ENCODE measurements at regions not wholly inside any gene's neighbourhood (a gene's known extent, or its start where the extent isn't known, plus 50 kb on each side); places are given as distances from the start of the nearest gene placed in this dataset.
A peak's percentile ranks its signal among the peaks of the same experiment; 100 is the strongest.

GRCh38 chrX:144601010-144601409, 646.3 kb upstream of the SPANXN1 start:
- peaks cover 6% of the 10 kb centered on the region for H3K9me3 Mint-ChIP-seq (ENCODE audit: unreplicated experiment)
- no peaks in the 10 kb centered on the region for H3K27me3 Mint-ChIP-seq (ENCODE audit: low read depth, unreplicated experiment)

GRCh38 chrX:144612076-144612475, 635.2 kb upstream of the SPANXN1 start:
- H3K4me3 Mint-ChIP-seq (ENCODE audit: unreplicated experiment) = no peak overlapping the region
- Histone ChIP-seq H3K79me2 (ENCODE audit: insufficient read depth, low read length) (no peaks in the 10 kb centered on the region), H4K20me1 (ENCODE audit: insufficient read depth, low read length) (no peaks in the 10 kb centered on the region), H3K27ac (ENCODE audit: low read depth, low read length) (no peak overlapping the region), H3K4me3 (ENCODE audit: insufficient read depth, low read depth, low read length) (no peak overlapping the region), H3K9me3 (ENCODE audit: insufficient read depth, low read depth, low read length) (no peaks in the 10 kb centered on the region), H3K4me1 (ENCODE audit: insufficient read depth, low read length) (no peaks in the 10 kb centered on the region), H3K36me3 (ENCODE audit: insufficient read depth, low read length) (no peaks in the 10 kb centered on the region), H3K9ac (ENCODE audit: low read length) (no peak overlapping the region), H3K27me3 (ENCODE audit: insufficient read depth, low read length) (no peaks in the 10 kb centered on the region), H3K4me2 (ENCODE audit: low read length) (no peak overlapping the region), H2AFZ (ENCODE audit: low read depth, low read length) (no peak overlapping the region)
- no peaks in the 10 kb centered on the region for H3K4me1 Mint-ChIP-seq (ENCODE audit: low read depth, unreplicated experiment)
- TF ChIP-seq, protein P1, sequence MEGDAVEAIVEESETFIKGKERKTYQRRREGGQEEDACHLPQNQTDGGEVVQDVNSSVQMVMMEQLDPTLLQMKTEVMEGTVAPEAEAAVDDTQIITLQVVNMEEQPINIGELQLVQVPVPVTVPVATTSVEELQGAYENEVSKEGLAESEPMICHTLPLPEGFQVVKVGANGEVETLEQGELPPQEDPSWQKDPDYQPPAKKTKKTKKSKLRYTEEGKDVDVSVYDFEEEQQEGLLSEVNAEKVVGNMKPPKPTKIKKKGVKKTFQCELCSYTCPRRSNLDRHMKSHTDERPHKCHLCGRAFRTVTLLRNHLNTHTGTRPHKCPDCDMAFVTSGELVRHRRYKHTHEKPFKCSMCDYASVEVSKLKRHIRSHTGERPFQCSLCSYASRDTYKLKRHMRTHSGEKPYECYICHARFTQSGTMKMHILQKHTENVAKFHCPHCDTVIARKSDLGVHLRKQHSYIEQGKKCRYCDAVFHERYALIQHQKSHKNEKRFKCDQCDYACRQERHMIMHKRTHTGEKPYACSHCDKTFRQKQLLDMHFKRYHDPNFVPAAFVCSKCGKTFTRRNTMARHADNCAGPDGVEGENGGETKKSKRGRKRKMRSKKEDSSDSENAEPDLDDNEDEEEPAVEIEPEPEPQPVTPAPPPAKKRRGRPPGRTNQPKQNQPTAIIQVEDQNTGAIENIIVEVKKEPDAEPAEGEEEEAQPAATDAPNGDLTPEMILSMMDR (IDR thresholded peaks at IDR 0.05; ENCODE audit: insufficient read depth, low read depth, low read length) = no peak
- no peak for TF ChIP-seq EZH2 (IDR thresholded peaks at IDR 0.05; ENCODE audit: insufficient read depth, low read length)
- DNase-seq (ENCODE audit: low read depth) = no peak
- no peak for FAIRE-seq
- H3K36me3 Mint-ChIP-seq (ENCODE audit: low read depth, unreplicated experiment) = no peaks in the 10 kb centered on the region
- H3K27ac Mint-ChIP-seq (ENCODE audit: unreplicated experiment) = no peak overlapping the region
- H3K27me3 Mint-ChIP-seq (ENCODE audit: low read depth, unreplicated experiment) = no peaks in the 10 kb centered on the region
- H3K9me3 Mint-ChIP-seq (ENCODE audit: unreplicated experiment) = no peaks in the 10 kb centered on the region

More at GRCh38 chrX:144601010-144601409, 646.3 kb upstream of the SPANXN1 start:
- Mint-ChIP-seq H3K4me3 (ENCODE audit: unreplicated experiment) (no peak overlapping the region), H3K27ac (ENCODE audit: unreplicated experiment) (no peak overlapping the region), H3K4me1 (ENCODE audit: low read depth, unreplicated experiment) (no peaks in the 10 kb centered on the region), H3K36me3 (ENCODE audit: low read depth, unreplicated experiment) (no peaks in the 10 kb centered on the region)
- no peaks in the 10 kb centered on the region for H3K9me3 ChIP-seq (ENCODE audit: insufficient read depth, low read depth, low read length)
- TF ChIP-seq, protein P1 (IDR thresholded peaks at IDR 0.05; ENCODE audit: insufficient read depth, low read depth, low read length) = no peak
- TF ChIP-seq EZH2 (IDR thresholded peaks at IDR 0.05; ENCODE audit: insufficient read depth, low read length) = no peak
- H3K79me2 ChIP-seq (ENCODE audit: insufficient read depth, low read length) = no peaks in the 10 kb centered on the region
- DNase-seq (ENCODE audit: low read depth) (no peak), FAIRE-seq (peak; percentile 59)
- H4K20me1 ChIP-seq (ENCODE audit: insufficient read depth, low read length) = no peaks in the 10 kb centered on the region
- no peaks in the 10 kb centered on the region for H3K36me3 ChIP-seq (ENCODE audit: insufficient read depth, low read length)
- no peaks in the 10 kb centered on the region for H3K27me3 ChIP-seq (ENCODE audit: insufficient read depth, low read length)
- no peaks in the 10 kb centered on the region for H3K4me1 ChIP-seq (ENCODE audit: insufficient read depth, low read length)
- H3K27ac ChIP-seq (ENCODE audit: low read depth, low read length) = no peak overlapping the region
- H3K4me2 ChIP-seq (ENCODE audit: low read length) = no peak overlapping the region
- H2AFZ ChIP-seq (ENCODE audit: low read depth, low read length) = no peak overlapping the region
- no peak overlapping the region for H3K9ac ChIP-seq (ENCODE audit: low read length)
- no peak overlapping the region for H3K4me3 ChIP-seq (ENCODE audit: insufficient read depth, low read depth, low read length)

DNA sequence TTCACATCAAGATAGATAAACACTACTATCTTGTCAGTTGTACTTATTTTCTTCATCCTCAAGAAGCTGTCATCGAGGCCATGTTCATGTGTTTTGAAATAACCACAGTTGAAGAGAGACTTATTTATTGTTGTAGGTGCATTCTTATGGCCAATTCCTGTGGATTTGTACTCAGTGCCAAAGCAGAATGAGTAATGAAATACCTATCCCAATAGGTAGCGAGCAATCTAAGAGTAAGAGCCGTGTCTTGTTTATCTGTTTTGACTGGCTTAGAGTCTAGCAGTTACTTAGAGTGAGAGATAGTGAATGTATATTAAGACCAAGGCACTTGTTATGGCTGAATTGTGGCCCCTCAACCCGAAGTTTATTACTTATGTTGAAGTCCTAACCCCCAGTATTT, 631.0 kb upstream of the SPANXN1 start:
- Mint-ChIP-seq H3K27ac (ENCODE audit: unreplicated experiment) (no peak overlapping the region), H3K27me3 (ENCODE audit: low read depth, unreplicated experiment) (no peaks in the 10 kb centered on the region), H3K36me3 (ENCODE audit: low read depth, unreplicated experiment) (no peaks in the 10 kb centered on the region), H3K4me1 (ENCODE audit: low read depth, unreplicated experiment) (no peaks in the 10 kb centered on the region), H3K9me3 (ENCODE audit: unreplicated experiment) (no peaks in the 10 kb centered on the region), H3K4me3 (ENCODE audit: unreplicated experiment) (no peak overlapping the region)
- Histone ChIP-seq H3K4me2 (ENCODE audit: low read length) (no peak overlapping the region), H3K9ac (ENCODE audit: low read length) (no peak overlapping the region), H2AFZ (ENCODE audit: low read depth, low read length) (no peak overlapping the region), H3K27ac (ENCODE audit: low read depth, low read length) (no peak overlapping the region), H3K9me3 (ENCODE audit: insufficient read depth, low read depth, low read length) (no peaks in the 10 kb centered on the region), H3K4me1 (ENCODE audit: insufficient read depth, low read length) (no peaks in the 10 kb centered on the region), H3K27me3 (ENCODE audit: insufficient read depth, low read length) (no peaks in the 10 kb centered on the region), H4K20me1 (ENCODE audit: insufficient read depth, low read length) (no peaks in the 10 kb centered on the region), H3K79me2 (ENCODE audit: insufficient read depth, low read length) (no peaks in the 10 kb centered on the region), H3K36me3 (ENCODE audit: insufficient read depth, low read length) (no peaks in the 10 kb centered on the region), H3K4me3 (ENCODE audit: insufficient read depth, low read depth, low read length) (no peak overlapping the region)
- FAIRE-seq (peak; percentile 99), DNase-seq (ENCODE audit: low read depth) (peak; percentile 2)
- TF ChIP-seq EZH2 (IDR thresholded peaks at IDR 0.05; ENCODE audit: insufficient read depth, low read length) = no peak
- TF ChIP-seq, protein P1 (IDR thresholded peaks at IDR 0.05; ENCODE audit: insufficient read depth, low read depth, low read length) = no peak
